Spleen (tissue), 11 donors: ENCODE measurements at regions not wholly inside any gene's neighbourhood (a gene's known extent, or its start where the extent isn't known, plus 50 kb on each side); places are given as distances from the start of the nearest gene placed in this dataset.

Experiments
- DNase-seq: peaks from one replicate; pipeline ENCODE4 v3.0.0-alpha.2; 2020
- H3K27ac ChIP-seq, 8 donors: fragments of 200-600 bp; sonication (generic) in 7 of 8; 1 replicate in 4 of 8; 2 replicates in 4 of 8; pipeline versions ENCODE4 v1.5.0 to v1.8.0; 2016 to 2021; ENCODE audit warnings: inconsistent platforms in 4 of 8, mild to moderate bottlenecking in 4 of 8, moderate library complexity in 1 of 8
- H3K27me3 ChIP-seq, 7 donors: fragments of 200-600 bp; sonication (generic) in 6 of 7; replicated peaks in 1 of 7; 1 replicate in 4 of 7; 2 replicates in 3 of 7; pipeline versions ENCODE4 v1.5.0 to v1.8.0; 2016 to 2021; ENCODE audit warnings: inconsistent platforms in 3 of 7, mild to moderate bottlenecking in 1 of 7
- H3K36me3 ChIP-seq, 6 donors: fragments of 200-600 bp; sonication (generic) in 5 of 6; 1 replicate in 4 of 6; 2 replicates in 2 of 6; pipeline versions ENCODE4 v1.5.0 to v1.8.0; 2016 to 2021; ENCODE audit warnings: inconsistent platforms in 2 of 6
- H3K4me1 ChIP-seq, 6 donors: fragments of 200-600 bp; sonication (generic) in 5 of 6; 1 replicate in 3 of 6; 2 replicates in 3 of 6; pipeline versions ENCODE4 v1.5.0 to v1.8.0; 2016 to 2021; ENCODE audit warnings: inconsistent platforms in 3 of 6
- H3K4me3 ChIP-seq, 8 donors: fragments of 200-600 bp; sonication (generic) in 7 of 8; 1 replicate in 4 of 8; 2 replicates in 4 of 8; pipeline versions ENCODE4 v1.5.0 to v1.8.0; 2016 to 2021; ENCODE audit warnings: inconsistent platforms in 4 of 8, mild to moderate bottlenecking in 4 of 8, moderate library complexity in 2 of 8
- H3K9me3 ChIP-seq, 8 donors: fragments of 200-600 bp; sonication (generic) in 7 of 8; 1 replicate in 4 of 8; 2 replicates in 4 of 8; pipeline versions ENCODE4 v1.5.0 to v1.8.0; 2016 to 2021; ENCODE audit warnings: inconsistent platforms in 4 of 8
- CTCF ChIP-seq, 11 experiments: fragments of 200-600 bp in 7 of 11; fragments of 450-650 bp in 4 of 11; sonication (generic) in 4 of 11; IDR thresholded peaks in 8 of 11; conservative IDR thresholded peaks in 3 of 11; 1 replicate in 7 of 11; 2 replicates in 4 of 11; pipeline versions ENCODE4 v1.4.0 to v1.8.0; 2016 to 2021; ENCODE audit warnings: antibody characterized with exemption in 11 of 11, inconsistent platforms in 4 of 11, mild to moderate bottlenecking in 1 of 11
- POLR2A ChIP-seq, 3 donors: fragments of 450-650 bp; IDR thresholded peaks; one replicate each; pipeline ENCODE4 v1.5.1; 2017; ENCODE audit warnings: antibody characterized with exemption in 3 of 3, mild to moderate bottlenecking in 1 of 3
- POLR2AphosphoS5 ChIP-seq, 3 donors: sonication (generic); formaldehyde crosslinking; IDR thresholded peaks; one replicate each; pipeline ENCODE4 v1.5.1; 2017; ENCODE audit warnings: antibody characterized with exemption in 3 of 3
- WGBS, 5 donors: extraction: QIAGEN DNeasy Blood & Tissue Kit in 3 of 5; methylation state at CpG; one replicate each; pipeline versions ENCODE4 v1.1.5 to v1.1.7; 2013 to 2018; 5-methylcytosine and 5-hydroxymethylcytosine counted together
- intact Hi-C: fragments of 100-400 bp; cut with DNase I; formaldehyde crosslinking; loops from one replicate; pipeline ENCODE4 v1.15.0; 2023; ENCODE audit warnings: low total_unique reads
- donor health status: healthy with polysubstance abuse.
- donor health status: DM: no; HTN: no; CAD: no; lungs with moderate emphysema.
- donor health status: DM: no; HTN: no; CAD: no.
- donor health status: Bipolar disorder and iron deficiency.
- donor health status: healthy.
- donor health status: DM: no; HTN: no; CAD: no.
- donor health status: DM: yes; HTN: yes; CAD: no.

GRCh38 chr9:22588918-22589317 lies 142.3 kb downstream of the DMRTA1 start:
- Histone ChIP-seq H3K9me3 (peaks cover 0 to 5% (median 0%) of the 10 kb centered on the region in 8 donors), H3K27me3 (no peaks in the 10 kb centered on the region), H3K36me3 (no peaks in the 10 kb centered on the region), H3K4me3 (no peak overlapping the region), H3K4me1 (no peaks in the 10 kb centered on the region), H3K27ac (no peak overlapping the region)
- no peak for DNase-seq
- intact Hi-C loops, result no loop called here
- TF ChIP-seq POLR2AphosphoS5 (IDR thresholded peaks at IDR 0.05), result no peak
- no peak for TF ChIP-seq POLR2A (IDR thresholded peaks at IDR 0.05)
- no peak for TF ChIP-seq CTCF (IDR thresholded peaks at IDR 0.05 in 8 of 11, conservative IDR thresholded peaks at IDR 0.05 in 3 of 11)
- WGBS, 5 donors, result 79 to 91% (median 84%) methylated on average over 5 of the region's 5 CpGs

GRCh38 chr9:22590336-22591033 lies 143.9 kb downstream of the DMRTA1 start:
- Histone ChIP-seq H3K9me3 (peaks cover 0 to 5% (median 0%) of the 10 kb centered on the region in 8 donors), H3K27ac (no peak overlapping the region), H3K36me3 (no peaks in the 10 kb centered on the region), H3K4me1 (no peaks in the 10 kb centered on the region), H3K27me3 (no peaks in the 10 kb centered on the region), H3K4me3 (no peak overlapping the region)
- 90 to 100% (median 97%) methylated on average over 1 of the region's 1 CpG for WGBS, 5 donors
- intact Hi-C loops, result no loop called here
- TF ChIP-seq POLR2A (IDR thresholded peaks at IDR 0.05) (no peak), POLR2AphosphoS5 (IDR thresholded peaks at IDR 0.05) (no peak), CTCF (IDR thresholded peaks at IDR 0.05 in 8 of 11, conservative IDR thresholded peaks at IDR 0.05 in 3 of 11) (no peak)
- DNase-seq, result no peak

- Histone ChIP-seq H3K27me3 (no peaks in the 10 kb centered on the region), H3K27ac (no peak overlapping the region), H3K36me3 (no peaks in the 10 kb centered on the region), H3K9me3 (no peaks in the 10 kb centered on the region), H3K4me1 (no peaks in the 10 kb centered on the region), H3K4me3 (no peak overlapping the region)
- intact Hi-C loops, result no loop called here
- no peak for DNase-seq
- WGBS, 5 donors, result 82 to 88% (median 87%) methylated on average over 3 of the region's 3 CpGs
- TF ChIP-seq POLR2A (IDR thresholded peaks at IDR 0.05), result no peak
- no peak for TF ChIP-seq POLR2AphosphoS5 (IDR thresholded peaks at IDR 0.05)
- TF ChIP-seq CTCF (IDR thresholded peaks at IDR 0.05 in 8 of 11, conservative IDR thresholded peaks at IDR 0.05 in 3 of 11), result no peak
These were observed 149.2 kb downstream of the DMRTA1 start for GRCh38 chr9:22595805-22596204.

- Histone ChIP-seq H3K4me3 (no peak overlapping the region), H3K4me1 (no peaks in the 10 kb centered on the region), H3K36me3 (no peaks in the 10 kb centered on the region), H3K27me3 (no peaks in the 10 kb centered on the region), H3K9me3 (peaks cover 0 to 11% (median 3%) of the 10 kb centered on the region in 8 donors), H3K27ac (no peak overlapping the region)
- no peak for TF ChIP-seq CTCF (IDR thresholded peaks at IDR 0.05 in 8 of 11, conservative IDR thresholded peaks at IDR 0.05 in 3 of 11)
- no peak for TF ChIP-seq POLR2A (IDR thresholded peaks at IDR 0.05)
- no peak for TF ChIP-seq POLR2AphosphoS5 (IDR thresholded peaks at IDR 0.05)
- no peak for DNase-seq
- intact Hi-C loops, result loop anchor here (10.0 kb wide), 1 partner anchor 62 kb away; no protein-coding TSS in a partner anchor
- WGBS, 5 donors, result 46 to 74% (median 66%) methylated on average over 2 of the region's 2 CpGs
These were observed 170.5 kb downstream of the DMRTA1 start for GRCh38 chr9:22617156-22617555.
